Endothelial cell of umbilical vein (primary cell): ENCODE measurements at regions not wholly inside any gene's neighbourhood (a gene's known extent, or its start where the extent isn't known, plus 50 kb on each side); places are given as distances from the start of the nearest gene placed in this dataset.

Experiments
- BruUV-seq: library from RNA; stranded (reverse); fragments of 400-500 nt; replicated peaks from 2 replicates; lab custom pipeline; 2021; lab: Mats Ljungman, UMichigan
- CTCF ChIA-PET: fragments of 300-600, 350-600 bp; sonication (Branson Sonifier 250); formaldehyde crosslinking; loops from one replicate; lab custom pipeline; 2021; ENCODE audit warnings: antibody characterized with exemption, inconsistent platforms; lab: Charles Lee
- POLR2A ChIA-PET: fragments of 300-600, 350-600 bp; sonication (Branson Sonifier 250); formaldehyde crosslinking; loops from one replicate; lab custom pipeline; 2021; ENCODE audit warnings: antibody characterized with exemption, inconsistent platforms; lab: Charles Lee
- DNase-seq: peaks from one replicate; pipeline ENCODE4 v3.0.0-alpha.2; 2011; ENCODE audit warnings: low read depth, low spot score
- FAIRE-seq: peaks from 2 replicates; lab custom pipeline; 2011; peaks lifted over from hg19 to GRCh38; lab: Jason Lieb, UNC
- H2AFZ ChIP-seq: 2 replicates; pipeline ENCODE4 v1.6.0; 2012; ENCODE audit warnings: low read depth, low read length, control low read depth, inconsistent platforms
- H3K27ac ChIP-seq: 2 replicates; pipeline ENCODE4 v1.5.1; 2011; ENCODE audit warnings: low read depth, mild to moderate bottlenecking, control low read depth, low read length, moderate library complexity; ENCODE audit not compliant: insufficient read depth
- H3K27me3 ChIP-seq, 2 experiments: 2 replicates each; pipeline versions ENCODE4 v1.6.0 to v1.6.1; 2011; ENCODE audit warnings: low read length in 2 of 2, mixed read lengths in 1 of 2; ENCODE audit not compliant: control insufficient read depth in 2 of 2, insufficient read depth in 2 of 2
- H3K36me3 ChIP-seq, 2 experiments: 2 replicates in 1 of 2; 3 replicates in 1 of 2; pipeline ENCODE4 v1.5.1; 2011; ENCODE audit warnings: low read length in 2 of 2, mild to moderate bottlenecking in 1 of 2, moderate library complexity in 1 of 2; ENCODE audit not compliant: control insufficient read depth in 2 of 2, insufficient read depth in 2 of 2; ENCODE audit errors: extremely low read depth in 1 of 2
- H3K4me1 ChIP-seq: 3 replicates; pipeline ENCODE4 v1.5.1; 2011; ENCODE audit warnings: mild to moderate bottlenecking, low read length; ENCODE audit not compliant: control insufficient read depth, insufficient read depth; ENCODE audit errors: extremely low read depth
- H3K4me2 ChIP-seq: 2 replicates; pipeline ENCODE4 v1.6.1; 2011; ENCODE audit warnings: low read length, control low read depth, mixed read lengths; ENCODE audit not compliant: insufficient read depth
- H3K4me3 ChIP-seq, 3 experiments: fragments of 200-600 bp in 1 of 3; sonication (generic), shearing (Covaris generic) in 1 of 3; replicated peaks in 1 of 3; 2 replicates each; pipeline ENCODE4 v1.5.1; 2011 to 2016; ENCODE audit warnings: control low read depth in 3 of 3, low read length in 3 of 3, mild to moderate bottlenecking in 2 of 3, inconsistent platforms in 1 of 3, low read depth in 1 of 3, moderate library complexity in 1 of 3; ENCODE audit not compliant: insufficient read depth in 1 of 3
- H3K79me2 ChIP-seq: 2 replicates; pipeline ENCODE4 v1.6.0; 2012; ENCODE audit warnings: low read length, inconsistent platforms; ENCODE audit not compliant: control insufficient read depth, insufficient read depth
- H3K9ac ChIP-seq: replicated peaks from 2 replicates; pipeline ENCODE3; 2011; ENCODE audit warnings: low read length, control low read depth; ENCODE audit not compliant: insufficient read depth; ENCODE audit errors: extremely low read depth
- H3K9me1 ChIP-seq: replicated peaks from 3 replicates; pipeline ENCODE4 v1.6.0; 2011; ENCODE audit warnings: mild to moderate bottlenecking, low read length; ENCODE audit not compliant: control insufficient read depth, insufficient read depth; ENCODE audit errors: extremely low read depth
- H3K9me3 ChIP-seq: replicated peaks from 2 replicates; pipeline ENCODE4 v1.5.1; 2012; ENCODE audit warnings: low read length, inconsistent platforms; ENCODE audit not compliant: control insufficient read depth, insufficient read depth
- H4K20me1 ChIP-seq: replicated peaks from 2 replicates; pipeline ENCODE3; 2011; ENCODE audit warnings: mild to moderate bottlenecking, low read length; ENCODE audit not compliant: control insufficient read depth, insufficient read depth; ENCODE audit errors: extremely low read depth
- EZH2 ChIP-seq: IDR thresholded peaks from 2 replicates; pipeline ENCODE4 v1.6.1; 2012; ENCODE audit warnings: borderline replicate concordance, low read depth, mild to moderate bottlenecking, moderate library complexity, low read length, inconsistent platforms; ENCODE audit not compliant: severe bottlenecking
- FOS ChIP-seq: IDR thresholded peaks from 2 replicates; pipeline ENCODE4 v1.6.1; 2011; ENCODE audit warnings: mild to moderate bottlenecking, low read length, moderate library complexity, borderline replicate concordance; ENCODE audit not compliant: insufficient read depth
- GATA2 ChIP-seq: IDR thresholded peaks from 2 replicates; pipeline ENCODE4 v1.7.0; 2011; ENCODE audit warnings: low read depth, mild to moderate bottlenecking, moderate library complexity, mixed read lengths, low read length; ENCODE audit not compliant: insufficient read length, insufficient read depth
- JUN ChIP-seq: IDR thresholded peaks from 2 replicates; pipeline ENCODE4 v1.6.1; 2011; ENCODE audit warnings: borderline replicate concordance, low read depth; ENCODE audit not compliant: insufficient read length, insufficient read depth
- MYC ChIP-seq: IDR thresholded peaks from one replicate; pipeline ENCODE4 v1.6.1; 2011; ENCODE audit warnings: mild to moderate bottlenecking, low read depth, low read length
- POLR2A ChIP-seq: IDR thresholded peaks from 2 replicates; pipeline ENCODE4 v1.6.1; 2012; ENCODE audit warnings: low read depth, mild to moderate bottlenecking, control low read depth, low read length
- POLR2AphosphoS5 ChIP-seq: IDR thresholded peaks from 2 replicates; pipeline ENCODE4 v1.6.1; 2012; ENCODE audit warnings: low read depth, mild to moderate bottlenecking, control low read depth, low read length, moderate library complexity; ENCODE audit not compliant: insufficient read depth
- dilution Hi-C: fragments of 300-500 bp; cut with MboI; formaldehyde crosslinking; loops from one replicate; pipeline ENCODE4 v1.15.0; 2019; ENCODE audit warnings: low sequenced_read_pairs; ENCODE audit not compliant: extremely low pct_ligation_motif_present
- intact Hi-C: fragments of 100-400 bp; cut with micrococcal nuclease; formaldehyde crosslinking; loops from one replicate; pipeline ENCODE4 v1.10.0; 2022
- TF ChIP-seq, protein P1 (sequence below): IDR thresholded peaks from 2 replicates; pipeline ENCODE4 v1.6.1; 2011; ENCODE audit not compliant: insufficient read depth, insufficient read length
- TF ChIP-seq, protein P2 (sequence below), 2 donors: IDR thresholded peaks; 1 replicate in 1 of 2; 2 replicates in 1 of 2; pipeline ENCODE4 v1.5.1; 2011; ENCODE audit warnings: low read length in 2 of 2, mild to moderate bottlenecking in 2 of 2, moderate library complexity in 2 of 2, control low read depth in 1 of 2, inconsistent platforms in 1 of 2, low read depth in 1 of 2; ENCODE audit not compliant: insufficient read depth in 1 of 2; ENCODE audit errors: extremely low read depth in 1 of 2

DNA sequence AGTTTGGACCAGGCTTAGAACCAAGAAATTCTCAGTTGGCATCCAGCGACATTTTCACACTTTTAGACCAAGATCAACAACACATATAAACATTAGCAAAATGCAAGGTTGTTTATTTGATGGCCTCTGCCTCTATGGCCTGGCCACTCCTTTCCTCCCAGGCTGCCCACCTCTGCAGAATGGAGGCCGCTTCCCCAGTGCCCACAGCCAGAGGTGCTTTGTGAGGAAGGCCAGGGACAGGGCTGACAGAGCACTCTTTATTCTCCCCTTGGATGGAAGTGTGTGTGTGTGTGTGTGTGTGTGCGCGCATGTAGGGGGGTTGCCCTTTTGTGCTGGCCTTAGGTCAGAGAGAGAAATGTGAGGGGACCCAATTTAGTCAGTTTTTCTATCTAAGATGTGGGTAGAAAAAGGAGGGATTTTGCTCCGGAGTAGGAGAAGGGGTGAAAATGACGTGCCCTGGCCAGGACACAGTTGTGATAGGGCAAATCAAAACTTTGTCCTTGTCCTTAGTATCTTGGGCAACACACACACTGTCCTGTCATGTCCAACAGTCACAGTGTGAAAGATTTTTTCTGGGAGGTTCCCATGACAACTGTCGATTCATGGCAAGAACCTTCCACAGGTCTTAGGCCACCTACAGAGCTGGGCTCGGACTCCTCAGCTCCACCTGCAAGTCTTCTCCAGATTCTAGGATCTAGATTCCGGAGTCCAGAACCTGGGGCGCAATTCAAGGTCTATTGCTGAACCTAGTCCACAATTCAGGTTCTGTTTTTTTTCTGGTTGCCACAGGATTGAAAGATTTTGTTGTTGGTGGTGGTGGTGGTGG, 104.9 kb upstream of the SLC2A1 start:
- dilution Hi-C loops (loop anchor here (25.0 kb wide), 1 partner anchor 151 kb away; no protein-coding TSS in a partner anchor), intact Hi-C loops (no loop called here)
- no peak overlapping the region for H3K27ac ChIP-seq
- H3K4me2 ChIP-seq, result no peak overlapping the region
- H3K4me1 ChIP-seq, result no peaks in the 10 kb centered on the region
- H2AFZ ChIP-seq, result no peak overlapping the region
- no peaks in the 10 kb centered on the region for H3K36me3 ChIP-seq
- BruUV-seq, result no TSS peak
- FAIRE-seq (no peak), DNase-seq (no peak)
- CTCF ChIA-PET, result interaction anchor here (1.5 to 3.2 kb wide), 3 partner anchors 9 to 151 kb away, joined by 3 to 18 read pairs (median 13); no protein-coding TSS in a partner anchor
- no peaks in the 10 kb centered on the region for H3K9me3 ChIP-seq
- no peak overlapping the region for H3K9ac ChIP-seq
- no peaks in the 10 kb centered on the region for H3K79me2 ChIP-seq
- peaks cover 0 to 9% of the 10 kb centered on the region in 2 experiments for H3K27me3 ChIP-seq
- POLR2A ChIA-PET, result no interaction called here
- TF ChIP-seq FOS (no peak), POLR2AphosphoS5 (no peak), JUN (no peak), POLR2A (no peak), GATA2 (no peak), MYC (no peak), EZH2 (no peak)
- TF ChIP-seq, protein P1, sequence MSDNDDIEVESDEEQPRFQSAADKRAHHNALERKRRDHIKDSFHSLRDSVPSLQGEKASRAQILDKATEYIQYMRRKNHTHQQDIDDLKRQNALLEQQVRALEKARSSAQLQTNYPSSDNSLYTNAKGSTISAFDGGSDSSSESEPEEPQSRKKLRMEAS, result no peak
- TF ChIP-seq, protein P2, sequence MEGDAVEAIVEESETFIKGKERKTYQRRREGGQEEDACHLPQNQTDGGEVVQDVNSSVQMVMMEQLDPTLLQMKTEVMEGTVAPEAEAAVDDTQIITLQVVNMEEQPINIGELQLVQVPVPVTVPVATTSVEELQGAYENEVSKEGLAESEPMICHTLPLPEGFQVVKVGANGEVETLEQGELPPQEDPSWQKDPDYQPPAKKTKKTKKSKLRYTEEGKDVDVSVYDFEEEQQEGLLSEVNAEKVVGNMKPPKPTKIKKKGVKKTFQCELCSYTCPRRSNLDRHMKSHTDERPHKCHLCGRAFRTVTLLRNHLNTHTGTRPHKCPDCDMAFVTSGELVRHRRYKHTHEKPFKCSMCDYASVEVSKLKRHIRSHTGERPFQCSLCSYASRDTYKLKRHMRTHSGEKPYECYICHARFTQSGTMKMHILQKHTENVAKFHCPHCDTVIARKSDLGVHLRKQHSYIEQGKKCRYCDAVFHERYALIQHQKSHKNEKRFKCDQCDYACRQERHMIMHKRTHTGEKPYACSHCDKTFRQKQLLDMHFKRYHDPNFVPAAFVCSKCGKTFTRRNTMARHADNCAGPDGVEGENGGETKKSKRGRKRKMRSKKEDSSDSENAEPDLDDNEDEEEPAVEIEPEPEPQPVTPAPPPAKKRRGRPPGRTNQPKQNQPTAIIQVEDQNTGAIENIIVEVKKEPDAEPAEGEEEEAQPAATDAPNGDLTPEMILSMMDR (IDR thresholded peaks at IDR 0.05; ENCODE audit: extremely low read depth in 1 of 2, insufficient read depth in 1 of 2, low read depth in 1 of 2, low read length in 2 of 2), result no peak
- H3K9me1 ChIP-seq, result no peaks in the 10 kb centered on the region
- H4K20me1 ChIP-seq, result no peaks in the 10 kb centered on the region
- no peak overlapping the region for H3K4me3 ChIP-seq
